ENCODE measurements at regions not wholly inside any gene's neighbourhood (a gene's known extent, or its start where the extent isn't known, plus 50 kb on each side); places are given as distances from the start of the nearest gene placed in this dataset.

DNA sequence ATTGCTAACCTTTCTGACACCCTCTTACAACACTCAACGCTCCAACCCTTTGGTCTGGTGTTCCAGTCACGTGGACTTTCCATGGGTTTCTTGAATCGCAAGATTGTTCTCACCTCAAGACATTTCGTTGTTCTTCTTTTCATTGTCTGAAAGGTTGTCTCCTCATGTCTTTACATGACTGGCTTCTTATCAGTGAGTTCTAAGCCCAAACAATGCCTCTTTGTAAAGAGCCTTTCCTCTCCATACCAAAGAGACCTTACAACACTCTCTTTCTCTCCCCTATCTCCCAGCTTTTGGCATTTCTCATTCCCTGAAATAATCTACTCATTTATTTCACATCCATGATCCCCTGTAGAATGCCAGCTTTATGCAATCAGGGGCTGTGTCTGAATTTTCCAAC lies 1144.8 kb downstream of the AACS start:
- TF ChIP-seq, protein P1, sequence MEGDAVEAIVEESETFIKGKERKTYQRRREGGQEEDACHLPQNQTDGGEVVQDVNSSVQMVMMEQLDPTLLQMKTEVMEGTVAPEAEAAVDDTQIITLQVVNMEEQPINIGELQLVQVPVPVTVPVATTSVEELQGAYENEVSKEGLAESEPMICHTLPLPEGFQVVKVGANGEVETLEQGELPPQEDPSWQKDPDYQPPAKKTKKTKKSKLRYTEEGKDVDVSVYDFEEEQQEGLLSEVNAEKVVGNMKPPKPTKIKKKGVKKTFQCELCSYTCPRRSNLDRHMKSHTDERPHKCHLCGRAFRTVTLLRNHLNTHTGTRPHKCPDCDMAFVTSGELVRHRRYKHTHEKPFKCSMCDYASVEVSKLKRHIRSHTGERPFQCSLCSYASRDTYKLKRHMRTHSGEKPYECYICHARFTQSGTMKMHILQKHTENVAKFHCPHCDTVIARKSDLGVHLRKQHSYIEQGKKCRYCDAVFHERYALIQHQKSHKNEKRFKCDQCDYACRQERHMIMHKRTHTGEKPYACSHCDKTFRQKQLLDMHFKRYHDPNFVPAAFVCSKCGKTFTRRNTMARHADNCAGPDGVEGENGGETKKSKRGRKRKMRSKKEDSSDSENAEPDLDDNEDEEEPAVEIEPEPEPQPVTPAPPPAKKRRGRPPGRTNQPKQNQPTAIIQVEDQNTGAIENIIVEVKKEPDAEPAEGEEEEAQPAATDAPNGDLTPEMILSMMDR (conservative IDR thresholded peaks at IDR 0.05): no peak
- TF ChIP-seq EZH2 (IDR thresholded peaks at IDR 0.05; ENCODE audit: low read depth): no peak
